ENCODE measurements at regions not wholly inside any gene's neighbourhood (a gene's known extent, or its start where the extent isn't known, plus 50 kb on each side); places are given as distances from the start of the nearest gene placed in this dataset.

- TF ChIP-seq, protein P1, sequence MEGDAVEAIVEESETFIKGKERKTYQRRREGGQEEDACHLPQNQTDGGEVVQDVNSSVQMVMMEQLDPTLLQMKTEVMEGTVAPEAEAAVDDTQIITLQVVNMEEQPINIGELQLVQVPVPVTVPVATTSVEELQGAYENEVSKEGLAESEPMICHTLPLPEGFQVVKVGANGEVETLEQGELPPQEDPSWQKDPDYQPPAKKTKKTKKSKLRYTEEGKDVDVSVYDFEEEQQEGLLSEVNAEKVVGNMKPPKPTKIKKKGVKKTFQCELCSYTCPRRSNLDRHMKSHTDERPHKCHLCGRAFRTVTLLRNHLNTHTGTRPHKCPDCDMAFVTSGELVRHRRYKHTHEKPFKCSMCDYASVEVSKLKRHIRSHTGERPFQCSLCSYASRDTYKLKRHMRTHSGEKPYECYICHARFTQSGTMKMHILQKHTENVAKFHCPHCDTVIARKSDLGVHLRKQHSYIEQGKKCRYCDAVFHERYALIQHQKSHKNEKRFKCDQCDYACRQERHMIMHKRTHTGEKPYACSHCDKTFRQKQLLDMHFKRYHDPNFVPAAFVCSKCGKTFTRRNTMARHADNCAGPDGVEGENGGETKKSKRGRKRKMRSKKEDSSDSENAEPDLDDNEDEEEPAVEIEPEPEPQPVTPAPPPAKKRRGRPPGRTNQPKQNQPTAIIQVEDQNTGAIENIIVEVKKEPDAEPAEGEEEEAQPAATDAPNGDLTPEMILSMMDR (IDR thresholded peaks at IDR 0.05), result no peak
- TF ChIP-seq POLR2A (IDR thresholded peaks at IDR 0.05; ENCODE audit: low read depth) (no peak), POLR2AphosphoS5 (IDR thresholded peaks at IDR 0.05) (no peak), EP300 (IDR thresholded peaks at IDR 0.05) (no peak)
Observed at GRCh38 chr7:68699090-68699711, 899.1 kb upstream of the AUTS2 start.

Data from esophagus muscularis mucosa (tissue), 4 donors.